Bronchial epithelial cell (primary cell): ENCODE measurements at regions not wholly inside any gene's neighbourhood (a gene's known extent, or its start where the extent isn't known, plus 50 kb on each side); places are given as distances from the start of the nearest gene placed in this dataset.

ENCODE experiments used
- DNase-seq: peaks from one replicate; pipeline ENCODE4 v3.0.0-alpha.2; 2010; ENCODE audit warnings: low read depth
- FAIRE-seq: peaks from 2 replicates; lab custom pipeline; 2011; peaks lifted over from hg19 to GRCh38; lab: Jason Lieb, UNC
- H3K27me3 ChIP-seq: 2 replicates; pipeline ENCODE4 v1.5.1; 2011; ENCODE audit warnings: low read length; ENCODE audit not compliant: control insufficient read depth, insufficient read depth
- H3K36me3 ChIP-seq: 2 replicates; pipeline ENCODE4 v1.5.1; 2011; ENCODE audit warnings: low read length; ENCODE audit not compliant: control insufficient read depth, insufficient read depth
- H3K4me3 ChIP-seq: 2 replicates; pipeline ENCODE4 v1.5.1; 2011; ENCODE audit warnings: mild to moderate bottlenecking, low read depth, low read length, control low read depth
- TF ChIP-seq, protein P1 (sequence below): IDR thresholded peaks from 2 replicates; pipeline ENCODE4 v1.5.1; 2011; ENCODE audit warnings: mild to moderate bottlenecking, moderate library complexity, low read length, control low read depth, inconsistent platforms; ENCODE audit not compliant: insufficient read depth, severe bottlenecking

DNA sequence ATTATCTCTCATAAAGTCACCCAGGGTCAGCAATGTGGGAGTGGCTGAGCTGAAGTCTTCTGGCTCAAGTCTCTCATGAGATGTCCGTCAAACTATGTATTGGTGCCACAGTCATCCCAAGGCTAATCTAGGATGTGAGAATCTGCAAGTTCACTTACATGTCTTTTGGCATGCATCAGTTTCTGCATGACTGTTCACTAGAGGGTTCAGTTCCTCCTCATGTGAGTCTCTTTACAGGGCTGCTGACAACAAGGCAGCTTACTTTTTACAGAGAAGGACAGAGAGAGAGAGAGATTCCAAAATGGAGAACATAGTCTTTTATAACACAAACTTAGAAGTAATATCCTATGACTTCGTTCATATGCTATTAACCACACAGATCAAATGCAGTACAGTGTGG, 328.8 kb upstream of the SLITRK1 start:
- no peaks in the 10 kb centered on the region for H3K36me3 ChIP-seq

DNA sequence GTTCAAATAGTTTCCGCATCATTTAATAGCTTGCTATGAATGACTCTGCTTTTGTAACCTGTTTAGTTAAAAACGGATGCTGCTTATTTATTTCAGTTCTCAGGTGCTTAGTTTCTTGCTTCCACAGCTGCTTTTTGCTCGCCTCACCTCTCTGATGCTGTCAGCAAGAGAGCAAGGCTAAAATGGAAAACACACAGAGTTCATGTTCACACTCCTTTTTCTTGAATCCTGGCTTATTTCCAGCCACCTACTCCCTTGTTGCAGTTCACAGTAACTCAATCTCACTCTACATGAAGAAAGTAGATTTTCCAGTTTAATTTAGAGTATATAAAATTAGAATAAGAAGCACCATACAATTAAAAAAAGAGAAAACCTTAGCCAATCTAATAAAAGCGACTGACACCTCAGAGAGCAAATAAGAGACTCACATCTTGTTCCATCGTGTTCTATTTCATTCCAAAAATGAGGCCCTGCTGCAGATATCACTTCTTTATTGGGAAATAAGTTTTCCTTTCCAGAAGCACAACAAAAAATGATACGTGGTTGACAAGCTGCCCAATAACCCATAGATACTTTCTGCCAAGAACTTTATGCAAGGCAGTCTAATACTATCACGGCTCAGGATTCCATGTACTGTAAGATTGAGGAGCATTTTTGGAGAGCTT, 326.1 kb upstream of the SLITRK1 start:
- TF ChIP-seq, protein P1, sequence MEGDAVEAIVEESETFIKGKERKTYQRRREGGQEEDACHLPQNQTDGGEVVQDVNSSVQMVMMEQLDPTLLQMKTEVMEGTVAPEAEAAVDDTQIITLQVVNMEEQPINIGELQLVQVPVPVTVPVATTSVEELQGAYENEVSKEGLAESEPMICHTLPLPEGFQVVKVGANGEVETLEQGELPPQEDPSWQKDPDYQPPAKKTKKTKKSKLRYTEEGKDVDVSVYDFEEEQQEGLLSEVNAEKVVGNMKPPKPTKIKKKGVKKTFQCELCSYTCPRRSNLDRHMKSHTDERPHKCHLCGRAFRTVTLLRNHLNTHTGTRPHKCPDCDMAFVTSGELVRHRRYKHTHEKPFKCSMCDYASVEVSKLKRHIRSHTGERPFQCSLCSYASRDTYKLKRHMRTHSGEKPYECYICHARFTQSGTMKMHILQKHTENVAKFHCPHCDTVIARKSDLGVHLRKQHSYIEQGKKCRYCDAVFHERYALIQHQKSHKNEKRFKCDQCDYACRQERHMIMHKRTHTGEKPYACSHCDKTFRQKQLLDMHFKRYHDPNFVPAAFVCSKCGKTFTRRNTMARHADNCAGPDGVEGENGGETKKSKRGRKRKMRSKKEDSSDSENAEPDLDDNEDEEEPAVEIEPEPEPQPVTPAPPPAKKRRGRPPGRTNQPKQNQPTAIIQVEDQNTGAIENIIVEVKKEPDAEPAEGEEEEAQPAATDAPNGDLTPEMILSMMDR, result no peak
- no peak for FAIRE-seq

More for the DNA sequence above, 328.8 kb upstream of the SLITRK1 start:
- TF ChIP-seq, protein P1, result no peak
- no peak overlapping the region for H3K4me3 ChIP-seq
- DNase-seq (no peak), FAIRE-seq (no peak)
- H3K27me3 ChIP-seq, result no peaks in the 10 kb centered on the region

DNA sequence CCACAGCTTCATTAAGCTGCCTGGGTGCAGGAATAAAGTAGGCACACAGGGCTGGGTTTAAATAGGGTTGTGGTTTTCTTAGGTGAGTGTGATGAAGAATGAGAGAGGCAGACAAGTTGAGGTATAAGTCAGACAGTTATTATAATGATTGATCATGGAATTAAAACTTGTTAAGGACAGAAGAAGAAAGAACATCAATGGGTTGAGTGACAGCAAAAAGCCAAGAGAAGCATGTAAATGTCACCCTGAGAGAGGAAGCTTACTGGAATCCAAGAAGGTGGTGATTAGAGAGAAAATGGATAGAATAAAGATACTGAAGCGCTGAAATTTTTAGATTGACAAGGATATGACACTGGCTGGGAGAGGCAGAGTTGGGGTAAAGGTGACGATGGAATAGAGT, 325.2 kb upstream of the SLITRK1 start:
- Histone ChIP-seq H3K36me3 (no peaks in the 10 kb centered on the region), H3K4me3 (no peak overlapping the region), H3K27me3 (no peaks in the 10 kb centered on the region)
- no peak for FAIRE-seq
- no peak for DNase-seq
- TF ChIP-seq, protein P1, result no peak

More for the DNA sequence above, 326.1 kb upstream of the SLITRK1 start:
- DNase-seq, result no peak
- no peaks in the 10 kb centered on the region for H3K27me3 ChIP-seq
- no peak overlapping the region for H3K4me3 ChIP-seq
- H3K36me3 ChIP-seq, result no peaks in the 10 kb centered on the region

DNA sequence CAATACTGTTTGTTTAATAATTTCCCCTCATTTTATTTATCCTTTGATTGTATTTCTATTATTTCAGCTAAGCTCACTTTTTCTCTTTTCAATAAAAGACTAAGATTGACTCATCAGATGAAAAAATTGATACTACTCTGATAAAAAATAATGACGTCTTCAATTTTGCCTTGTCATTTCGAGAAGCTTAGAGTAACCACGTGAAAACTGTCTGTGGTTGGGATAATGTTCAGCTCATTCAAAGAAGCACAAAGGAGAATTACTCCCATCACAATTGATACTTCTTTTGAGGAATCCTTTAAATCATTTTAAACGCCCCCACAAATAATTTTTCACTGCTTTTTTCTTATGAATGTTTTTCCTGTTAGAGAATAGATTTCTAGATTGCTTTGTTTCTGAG, 318.7 kb upstream of the SLITRK1 start:
- no peak for FAIRE-seq
- no peaks in the 10 kb centered on the region for H3K36me3 ChIP-seq
- DNase-seq, result no peak
- H3K4me3 ChIP-seq, result no peak overlapping the region
- no peaks in the 10 kb centered on the region for H3K27me3 ChIP-seq
- TF ChIP-seq, protein P1, result no peak

DNA sequence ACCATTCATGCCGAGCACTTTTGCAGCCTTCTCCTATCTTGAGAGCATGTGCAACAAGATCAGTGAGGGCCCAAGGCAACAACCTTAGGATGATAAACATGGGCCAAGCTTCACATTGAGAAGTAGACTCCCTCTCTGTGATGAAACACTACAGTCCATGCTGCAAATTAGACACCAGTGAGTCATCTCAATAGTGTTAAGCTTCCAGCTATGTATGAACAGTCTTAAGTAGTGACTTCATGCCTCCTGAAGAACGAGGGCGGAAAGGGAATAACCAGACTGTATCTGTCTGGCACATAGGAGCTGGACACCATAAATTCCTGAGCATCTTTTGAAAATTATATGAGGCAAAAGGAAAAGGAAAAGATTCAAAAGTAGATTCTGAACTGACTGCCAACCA, 309.9 kb upstream of the SLITRK1 start:
- no peak overlapping the region for H3K4me3 ChIP-seq
- no peaks in the 10 kb centered on the region for H3K27me3 ChIP-seq
- TF ChIP-seq, protein P1, result no peak
- H3K36me3 ChIP-seq, result no peaks in the 10 kb centered on the region
- FAIRE-seq, result peak; percentile 99
- DNase-seq, result peak; percentile 91

DNA sequence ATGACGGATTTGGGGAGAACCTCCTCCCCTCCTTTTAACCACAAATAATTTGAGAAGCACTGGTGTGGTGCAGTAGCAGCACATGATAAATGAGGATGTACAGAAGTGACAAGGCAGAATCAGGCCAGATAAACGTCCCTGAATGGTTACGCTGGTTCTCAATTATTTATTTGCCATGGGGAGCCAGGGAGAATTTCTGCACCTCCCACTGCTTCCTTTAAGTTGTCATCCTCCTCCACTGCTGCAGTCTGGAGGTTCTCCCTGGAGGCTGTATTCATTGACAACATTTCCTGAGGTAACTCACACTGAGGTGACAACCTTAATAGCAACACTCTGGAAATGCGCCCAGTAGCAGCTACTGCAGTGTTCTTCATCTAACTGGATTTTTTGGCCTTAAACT, 308.9 kb upstream of the SLITRK1 start:
- FAIRE-seq (no peak), DNase-seq (no peak)
- Histone ChIP-seq H3K4me3 (no peak overlapping the region), H3K27me3 (no peaks in the 10 kb centered on the region), H3K36me3 (no peaks in the 10 kb centered on the region)
- TF ChIP-seq, protein P1, result no peak
